Stimulated activated CD4-positive, alpha-beta T cell treated with anti-CD3 and anti-CD28 coated beads, Interleukin-12 subunit alpha, Interleukin-12 subunit beta, amount 100 ng/mL, for 48 hours (primary cell): ENCODE measurements at regions not wholly inside any gene's neighbourhood (a gene's known extent, or its start where the extent isn't known, plus 50 kb on each side); places are given as distances from the start of the nearest gene placed in this dataset.

Source experiments
- DNase-seq, 3 donors: peaks; one replicate each; pipeline ENCODE4 v3.0.0-alpha.2; 2020; ENCODE audit warnings: low read depth in 2 of 3, low spot score in 1 of 3

- no peak for DNase-seq
These were observed 710.5 kb downstream of the QKI start for GRCh38 chr6:164124986-164125385.

DNA sequence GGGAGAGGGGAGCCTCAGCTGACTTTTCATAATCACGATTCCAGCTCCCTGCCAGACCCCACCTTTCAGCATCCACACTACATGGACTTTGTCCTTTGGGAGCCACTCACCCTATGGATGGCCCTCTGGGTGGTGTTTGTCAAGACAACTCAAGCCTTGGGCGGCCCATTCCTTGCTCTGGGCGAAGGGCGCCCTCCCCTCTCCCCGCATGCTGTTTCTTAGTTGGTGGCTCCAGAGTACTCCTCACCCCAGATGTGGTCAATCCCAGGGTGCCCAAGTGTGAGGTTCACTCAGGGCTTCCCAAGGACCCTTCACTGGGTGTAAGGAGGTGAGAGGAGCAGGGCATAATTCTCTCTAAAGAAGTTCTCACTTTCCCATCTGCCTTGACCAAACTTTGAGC, 710.0 kb downstream of the QKI start:
- DNase-seq, result no peak

DNA sequence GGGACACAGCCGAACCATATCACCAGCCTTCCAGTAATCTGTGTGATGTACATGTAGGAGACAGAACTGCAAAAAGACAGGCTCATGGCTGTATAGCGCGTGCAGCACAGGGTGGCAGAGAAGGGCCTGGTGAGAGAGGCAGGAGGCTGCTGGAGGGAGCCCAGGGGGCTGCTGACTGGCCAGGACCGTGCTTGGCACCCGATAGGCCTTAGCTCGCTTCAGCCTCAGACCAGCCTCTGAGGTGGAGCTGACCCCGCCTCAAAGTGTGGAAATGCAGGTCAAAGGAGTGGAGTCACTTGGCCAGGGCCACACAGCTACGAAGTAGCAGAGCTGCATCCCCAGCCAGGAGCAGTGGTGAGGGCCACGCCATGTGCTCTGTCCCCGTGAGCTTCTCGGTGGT, 707.6 kb downstream of the QKI start:
- no peak for DNase-seq

- no peak for DNase-seq
These were observed 707.0 kb downstream of the QKI start for GRCh38 chr6:164121527-164121926.

- no peak for DNase-seq
These were observed 700.1 kb downstream of the QKI start for GRCh38 chr6:164114651-164115050.

GRCh38 chr6:164114051-164114450, 699.5 kb downstream of the QKI start:
- DNase-seq, result no peak

- DNase-seq, result no peak
These were observed 699.1 kb downstream of the QKI start for GRCh38 chr6:164113637-164114036.

DNA sequence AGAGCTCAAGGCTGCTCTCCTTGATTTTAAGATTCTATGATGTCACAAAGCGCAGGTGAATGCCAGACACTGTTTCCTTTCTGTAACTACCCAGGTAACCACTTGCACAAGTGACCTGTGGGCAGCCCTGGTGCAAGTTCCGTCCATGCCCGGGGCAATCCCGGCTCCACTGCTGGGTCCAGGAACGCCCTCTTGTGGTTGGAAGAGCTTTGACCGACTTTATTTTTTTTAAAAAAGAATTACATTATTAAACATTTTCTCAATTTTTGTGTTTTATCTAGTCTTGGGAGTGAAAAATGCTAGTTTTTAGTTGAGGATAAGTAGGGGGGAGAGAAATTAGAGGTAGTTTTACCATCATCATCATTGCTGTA, 695.2 kb downstream of the QKI start:
- DNase-seq, result no peak

GRCh38 chr6:164108869-164109769, 694.6 kb downstream of the QKI start:
- DNase-seq, result no peak

DNA sequence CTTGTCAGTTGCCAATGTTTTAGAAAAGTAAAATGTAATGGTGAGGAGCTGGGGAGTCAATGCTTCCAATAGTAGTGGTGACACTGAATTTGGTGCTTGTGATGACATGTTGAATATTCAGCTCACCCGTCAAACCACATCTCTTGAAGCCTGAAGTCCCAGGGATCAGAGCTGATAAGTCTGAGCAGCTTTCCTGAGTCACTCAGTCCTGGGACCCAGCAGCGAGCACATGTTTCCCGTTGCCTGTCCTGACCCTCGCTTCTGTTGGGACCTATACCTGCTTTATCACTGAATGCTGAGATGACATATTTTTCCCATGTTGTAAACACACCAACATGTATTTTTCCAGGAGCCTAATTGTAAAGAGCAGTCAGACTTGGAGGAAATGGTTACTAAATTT, 693.6 kb downstream of the QKI start:
- DNase-seq, result no peak

GRCh38 chr6:164107297-164107995, 692.9 kb downstream of the QKI start:
- no peak for DNase-seq

DNA sequence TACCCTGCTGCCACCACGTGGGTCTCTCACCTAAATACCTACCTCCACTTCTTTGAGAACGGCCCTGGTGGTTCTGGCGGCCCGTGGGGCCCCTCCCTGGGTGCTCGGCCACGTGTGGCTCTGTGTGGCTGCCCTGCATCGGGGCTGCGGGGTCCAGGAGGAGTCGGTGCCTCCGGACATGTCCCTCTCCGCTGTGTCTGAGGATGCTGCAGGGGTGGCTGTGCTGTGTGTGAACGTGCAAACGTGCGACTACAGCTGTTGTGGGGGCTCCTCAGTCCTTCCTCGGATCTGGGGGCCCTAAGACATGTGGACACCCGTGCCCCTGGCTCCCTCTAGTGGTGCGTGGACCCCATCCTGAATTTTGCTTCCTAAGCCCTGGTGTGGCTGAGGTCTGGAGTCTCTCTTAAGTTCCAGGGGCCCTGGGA, 691.8 kb downstream of the QKI start:
- DNase-seq, result no peak

DNA sequence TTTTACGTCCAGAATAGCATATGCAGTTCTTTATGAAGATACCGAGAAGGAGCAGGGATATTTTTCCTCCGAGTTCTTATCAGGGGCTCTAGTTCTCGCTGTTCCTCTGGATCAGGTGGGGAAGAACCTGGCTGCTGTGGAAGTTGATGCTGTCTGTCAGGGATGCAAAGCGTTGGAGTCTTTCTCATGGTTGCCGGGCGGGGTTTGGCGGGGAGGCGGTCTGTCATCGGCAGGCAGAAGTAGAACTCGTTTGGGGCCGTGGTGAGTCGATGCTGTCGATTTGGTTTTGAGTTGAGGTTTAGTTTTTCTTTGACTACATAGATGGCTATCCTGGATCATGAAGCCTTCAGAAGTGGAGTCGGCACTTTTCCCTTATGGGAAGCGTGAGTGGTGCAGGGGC, 691.2 kb downstream of the QKI start:
- no peak for DNase-seq

GRCh38 chr6:164104432-164104831, 689.9 kb downstream of the QKI start:
- DNase-seq, result no peak

DNA sequence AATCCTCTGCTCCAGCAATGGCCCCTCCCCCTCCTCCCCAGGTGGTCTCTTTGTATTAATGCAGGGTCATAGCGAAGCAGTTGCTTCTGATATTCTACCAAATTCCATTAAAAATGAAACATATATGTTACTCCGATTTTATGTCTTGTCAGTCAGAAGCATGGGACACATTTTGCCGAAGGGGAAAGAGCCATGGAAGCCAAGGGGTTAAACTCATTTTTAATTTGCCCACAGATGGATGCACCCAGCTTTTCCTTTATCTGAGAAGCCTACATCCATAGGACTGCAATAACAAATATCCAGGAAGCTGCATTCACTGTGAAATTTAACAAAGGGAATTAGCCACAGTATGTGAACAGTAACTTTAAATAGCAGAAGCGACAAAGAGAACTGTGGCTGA, 688.2 kb downstream of the QKI start:
- DNase-seq, result no peak

GRCh38 chr6:164101859-164102258, 687.3 kb downstream of the QKI start:
- no peak for DNase-seq

- no peak for DNase-seq
These were observed 684.8 kb downstream of the QKI start for GRCh38 chr6:164099269-164099865.

DNA sequence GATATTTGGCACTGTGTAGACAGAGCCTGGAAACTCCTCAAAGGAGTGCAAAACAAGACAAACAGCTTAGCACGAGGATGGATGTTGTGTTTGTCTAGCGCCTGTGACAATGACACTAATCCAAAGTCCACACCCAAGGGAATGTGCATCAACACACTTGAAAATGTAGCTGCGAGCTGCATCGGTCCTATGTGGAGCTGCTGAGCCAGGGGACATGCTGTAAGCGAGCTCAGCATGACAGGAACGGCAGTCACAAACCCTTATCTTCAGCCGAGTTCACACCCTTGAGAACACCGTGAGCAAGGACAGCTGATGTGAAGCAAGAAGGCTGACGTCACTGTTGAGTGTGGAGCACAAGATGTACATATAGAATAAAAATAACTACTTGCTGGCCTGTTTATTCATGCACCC, 684.3 kb downstream of the QKI start:
- no peak for DNase-seq

DNA sequence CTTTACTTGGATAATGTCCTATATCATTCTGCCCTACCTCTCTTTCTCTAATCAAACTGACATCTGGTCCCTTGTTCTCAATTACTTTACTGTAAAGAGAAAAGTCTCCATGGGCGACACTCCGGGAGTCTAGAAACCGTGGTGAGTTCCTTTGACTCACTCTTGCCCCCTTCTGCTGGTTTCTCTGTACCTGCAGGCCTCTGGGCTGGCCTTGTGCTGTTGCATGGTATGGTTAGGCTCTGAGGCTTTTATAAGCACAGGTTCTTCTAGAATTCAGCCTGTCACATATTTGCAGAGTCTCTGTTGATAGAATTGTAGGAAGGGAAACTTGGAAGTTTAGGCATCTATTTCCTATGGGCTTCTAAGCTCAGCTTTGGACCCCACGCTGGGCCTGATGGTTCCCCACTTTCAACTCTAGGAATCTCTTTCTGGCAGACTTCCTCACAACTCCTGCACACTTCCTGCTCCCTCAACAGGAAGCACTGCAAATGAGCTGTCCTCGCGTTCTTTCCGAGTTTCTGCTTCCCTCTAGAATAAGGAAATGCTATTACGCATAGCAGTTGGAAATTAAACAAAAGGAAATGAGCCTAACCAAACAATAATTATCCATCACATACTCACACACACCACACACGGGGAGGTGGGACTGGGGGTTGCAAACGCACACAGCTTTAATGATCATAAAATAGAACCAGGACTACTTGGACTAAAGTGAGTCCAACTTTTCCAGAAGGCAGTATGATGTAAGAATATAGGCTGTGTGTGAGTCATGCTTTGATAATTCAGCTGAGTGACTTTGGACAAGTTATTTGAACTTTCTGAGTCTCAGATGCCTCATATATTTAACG, 683.3 kb downstream of the QKI start:
- DNase-seq, result no peak

- DNase-seq, result no peak
These were observed 682.5 kb downstream of the QKI start for GRCh38 chr6:164097056-164097455.

DNA sequence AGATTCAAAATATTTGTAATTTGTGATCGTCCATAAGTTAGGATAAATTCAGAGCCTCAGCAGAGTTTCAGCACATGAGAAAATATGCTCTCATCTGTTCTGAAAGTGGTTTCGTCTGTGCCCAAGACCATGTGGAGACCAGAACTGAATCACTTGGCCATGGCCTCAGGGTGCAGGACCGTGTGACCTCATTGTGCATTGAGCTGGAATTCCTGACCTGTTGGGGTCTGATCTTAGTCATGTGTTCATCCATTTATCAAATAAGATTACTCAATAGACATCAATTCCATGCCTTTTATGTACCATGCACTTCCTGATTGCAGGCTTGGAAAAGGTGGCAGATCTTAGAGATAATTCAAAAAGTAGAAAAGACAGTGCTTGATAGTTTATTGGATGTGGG, 680.5 kb downstream of the QKI start:
- no peak for DNase-seq
